ENCODE measurements at regions not wholly inside any gene's neighbourhood (a gene's known extent, or its start where the extent isn't known, plus 50 kb on each side); places are given as distances from the start of the nearest gene placed in this dataset.
A peak's percentile ranks its signal among the peaks of the same experiment; 100 is the strongest.

GRCh38 chr10:44326474-44327030 lies 58.3 kb downstream of the CXCL12 start:
- DNase-seq (ENCODE audit: low spot score in 2 of 2) (no peak), ATAC-seq (replicated peaks; ENCODE audit: extremely low read depth, poor library complexity, severe bottlenecking) (no peak)
- Mint-ChIP-seq H3K27ac (ENCODE audit: low read depth) (no peak overlapping the region), H3K9me3 (no peaks in the 10 kb centered on the region), H3K4me1 (no peaks in the 10 kb centered on the region), H3K36me3 (ENCODE audit: insufficient read depth) (peaks cover 1% of the 10 kb centered on the region), H3K27me3 (peaks cover 36% of the 10 kb centered on the region), H3K4me3 (no peak overlapping the region)

DNA sequence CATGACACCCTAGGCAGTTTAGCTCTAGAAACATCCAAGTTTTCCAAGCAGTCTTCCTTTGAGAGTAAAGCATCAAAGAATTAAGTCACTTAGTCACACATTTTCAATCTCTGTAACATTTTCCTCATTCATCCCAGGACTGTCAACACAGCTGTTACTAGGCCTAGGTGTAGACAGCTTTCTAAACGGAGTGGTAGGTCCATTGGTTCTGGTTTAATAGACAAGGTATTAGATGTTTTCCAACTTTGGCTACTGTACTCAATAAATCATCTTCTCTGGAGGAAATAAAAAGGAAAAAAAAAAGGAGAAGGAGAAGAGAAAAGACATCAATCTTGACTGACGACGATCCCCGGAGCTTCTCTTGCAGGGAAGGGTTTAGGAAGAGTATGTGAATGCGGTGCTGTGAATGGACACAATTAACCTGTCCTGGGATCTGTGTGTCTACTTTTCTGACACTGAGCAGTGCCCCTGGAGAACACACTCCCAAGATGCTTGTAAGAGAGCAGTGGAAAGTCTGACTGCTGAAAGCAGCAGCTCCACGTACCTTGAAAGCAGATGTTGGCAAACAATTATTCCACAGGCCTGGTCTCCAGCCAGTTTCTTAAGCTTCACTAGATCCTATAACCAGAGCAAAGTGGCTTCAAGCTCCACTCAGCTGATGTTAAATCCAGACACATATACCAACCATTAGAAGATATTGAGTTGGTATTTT lies 59.1 kb downstream of the CXCL12 start:
- DNase-seq (ENCODE audit: low spot score in 2 of 2), result no peak
- no peaks in the 10 kb centered on the region for H3K4me1 Mint-ChIP-seq
- no peak overlapping the region for H3K27ac Mint-ChIP-seq (ENCODE audit: low read depth)
- H3K9me3 Mint-ChIP-seq, result no peaks in the 10 kb centered on the region
- no peak overlapping the region for H3K4me3 Mint-ChIP-seq
- H3K27me3 Mint-ChIP-seq, result peaks cover 36% of the 10 kb centered on the region
- ATAC-seq (replicated peaks; ENCODE audit: extremely low read depth, poor library complexity, severe bottlenecking), result no peak
- peaks cover 1% of the 10 kb centered on the region for H3K36me3 Mint-ChIP-seq (ENCODE audit: insufficient read depth)

DNA sequence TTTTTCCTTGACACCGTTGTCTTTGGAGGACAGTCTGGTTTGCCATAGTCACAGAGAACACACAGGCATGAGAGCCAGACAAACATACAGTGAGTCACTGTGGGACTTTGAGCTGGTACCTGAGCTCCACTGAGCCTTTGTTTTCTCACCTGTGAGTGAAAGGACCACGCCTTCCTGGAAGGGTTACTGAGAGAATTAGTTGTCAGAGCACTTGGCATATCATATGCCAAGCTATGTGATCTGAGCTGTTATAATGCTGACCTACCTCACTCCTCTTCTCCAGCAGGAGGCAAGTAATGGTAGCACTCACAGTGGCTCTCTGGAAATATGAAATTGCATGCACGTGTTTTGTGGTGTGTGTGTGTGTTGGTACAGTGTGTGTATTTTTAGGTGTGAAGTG lies 59.7 kb downstream of the CXCL12 start:
- H3K9me3 Mint-ChIP-seq, result no peaks in the 10 kb centered on the region
- no peak overlapping the region for H3K27ac Mint-ChIP-seq (ENCODE audit: low read depth)
- ATAC-seq (replicated peaks; ENCODE audit: extremely low read depth, poor library complexity, severe bottlenecking) (no peak), DNase-seq (ENCODE audit: low spot score in 2 of 2) (no peak)
- H3K36me3 Mint-ChIP-seq (ENCODE audit: insufficient read depth), result peaks cover 1% of the 10 kb centered on the region
- H3K27me3 Mint-ChIP-seq, result peaks cover 36% of the 10 kb centered on the region
- no peaks in the 10 kb centered on the region for H3K4me1 Mint-ChIP-seq
- H3K4me3 Mint-ChIP-seq, result no peak overlapping the region

GRCh38 chr10:44323838-44324237 lies 61.1 kb downstream of the CXCL12 start:
- no peak overlapping the region for H3K4me3 Mint-ChIP-seq
- H3K9me3 Mint-ChIP-seq, result no peaks in the 10 kb centered on the region
- H3K27ac Mint-ChIP-seq (ENCODE audit: low read depth), result peak overlapping the region; percentile 29
- H3K27me3 Mint-ChIP-seq, result peaks cover 36% of the 10 kb centered on the region
- ATAC-seq (replicated peaks; ENCODE audit: extremely low read depth, poor library complexity, severe bottlenecking), result no peak
- peaks cover 1% of the 10 kb centered on the region for H3K36me3 Mint-ChIP-seq (ENCODE audit: insufficient read depth)
- DNase-seq (ENCODE audit: low spot score in 2 of 2), result no peak
- H3K4me1 Mint-ChIP-seq, result no peaks in the 10 kb centered on the region

- H3K9me3 Mint-ChIP-seq, result no peaks in the 10 kb centered on the region
- peaks cover 1% of the 10 kb centered on the region for H3K36me3 Mint-ChIP-seq (ENCODE audit: insufficient read depth)
- H3K4me1 Mint-ChIP-seq, result no peaks in the 10 kb centered on the region
- no peak overlapping the region for H3K27ac Mint-ChIP-seq (ENCODE audit: low read depth)
- peaks cover 36% of the 10 kb centered on the region for H3K27me3 Mint-ChIP-seq
- ATAC-seq (replicated peaks; ENCODE audit: extremely low read depth, poor library complexity, severe bottlenecking) (no peak), DNase-seq (ENCODE audit: low spot score in 2 of 2) (no peak)
- no peak overlapping the region for H3K4me3 Mint-ChIP-seq
These were observed 62.8 kb downstream of the CXCL12 start for GRCh38 chr10:44322137-44322536.

DNA sequence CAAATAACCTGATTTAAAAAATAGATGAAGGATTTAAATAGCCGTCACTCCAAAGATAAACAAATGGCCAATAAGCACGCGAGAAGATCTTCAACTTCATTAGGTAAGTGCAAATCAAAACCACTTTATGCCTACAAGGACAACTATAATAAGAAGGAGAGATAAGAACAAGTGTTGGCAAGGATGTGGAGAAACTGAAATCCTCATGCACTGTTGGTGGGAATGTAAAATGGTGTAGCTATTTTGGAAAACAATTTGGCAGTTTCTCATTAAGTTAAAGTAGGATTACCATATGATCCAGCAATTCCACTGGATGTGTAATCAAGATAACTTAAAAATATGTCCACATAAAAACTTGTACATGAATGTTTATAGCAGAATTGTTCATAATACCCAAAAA lies 64.1 kb downstream of the CXCL12 start:
- no peaks in the 10 kb centered on the region for H3K4me1 Mint-ChIP-seq
- ATAC-seq (replicated peaks; ENCODE audit: extremely low read depth, poor library complexity, severe bottlenecking) (no peak), DNase-seq (ENCODE audit: low spot score in 2 of 2) (no peak)
- peaks cover 1% of the 10 kb centered on the region for H3K36me3 Mint-ChIP-seq (ENCODE audit: insufficient read depth)
- no peak overlapping the region for H3K4me3 Mint-ChIP-seq
- H3K27me3 Mint-ChIP-seq, result peaks cover 26% of the 10 kb centered on the region
- H3K27ac Mint-ChIP-seq (ENCODE audit: low read depth), result no peak overlapping the region
- no peaks in the 10 kb centered on the region for H3K9me3 Mint-ChIP-seq

DNA sequence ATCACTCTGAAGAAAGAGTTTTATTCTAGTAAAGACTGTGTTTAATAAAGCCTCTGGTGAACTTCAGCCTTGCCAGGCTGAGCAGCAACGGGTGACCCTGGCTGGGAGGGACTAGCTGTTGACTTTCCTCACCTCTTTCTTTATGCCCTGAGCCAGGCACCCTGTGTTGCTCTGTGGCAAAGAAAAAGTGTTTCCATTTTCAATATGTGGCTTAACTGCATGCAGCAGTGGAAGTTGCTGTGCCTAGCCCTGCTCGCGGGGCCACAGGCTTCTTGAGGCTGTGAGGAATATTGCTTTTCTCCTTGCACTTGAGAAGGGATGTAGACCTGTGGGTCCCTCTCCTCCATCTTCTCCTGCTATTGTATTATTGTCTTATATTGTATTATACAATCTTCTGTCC lies 67.0 kb downstream of the CXCL12 start:
- peaks cover 15% of the 10 kb centered on the region for H3K27me3 Mint-ChIP-seq
- H3K27ac Mint-ChIP-seq (ENCODE audit: low read depth), result no peak overlapping the region
- H3K4me3 Mint-ChIP-seq, result no peak overlapping the region
- no peaks in the 10 kb centered on the region for H3K4me1 Mint-ChIP-seq
- DNase-seq (ENCODE audit: low spot score in 2 of 2) (no peak), ATAC-seq (replicated peaks; ENCODE audit: extremely low read depth, poor library complexity, severe bottlenecking) (no peak)
- H3K36me3 Mint-ChIP-seq (ENCODE audit: insufficient read depth), result no peaks in the 10 kb centered on the region
- no peaks in the 10 kb centered on the region for H3K9me3 Mint-ChIP-seq

GRCh38 chr10:44316922-44317215 lies 68.0 kb downstream of the CXCL12 start:
- Mint-ChIP-seq H3K4me3 (no peak overlapping the region), H3K4me1 (peaks cover under 1% of the 10 kb centered on the region), H3K36me3 (ENCODE audit: insufficient read depth) (no peaks in the 10 kb centered on the region), H3K9me3 (no peaks in the 10 kb centered on the region), H3K27ac (ENCODE audit: low read depth) (no peak overlapping the region), H3K27me3 (peaks cover 8% of the 10 kb centered on the region)
- DNase-seq (ENCODE audit: low spot score in 2 of 2) (no peak), ATAC-seq (replicated peaks; ENCODE audit: extremely low read depth, poor library complexity, severe bottlenecking) (no peak)

DNA sequence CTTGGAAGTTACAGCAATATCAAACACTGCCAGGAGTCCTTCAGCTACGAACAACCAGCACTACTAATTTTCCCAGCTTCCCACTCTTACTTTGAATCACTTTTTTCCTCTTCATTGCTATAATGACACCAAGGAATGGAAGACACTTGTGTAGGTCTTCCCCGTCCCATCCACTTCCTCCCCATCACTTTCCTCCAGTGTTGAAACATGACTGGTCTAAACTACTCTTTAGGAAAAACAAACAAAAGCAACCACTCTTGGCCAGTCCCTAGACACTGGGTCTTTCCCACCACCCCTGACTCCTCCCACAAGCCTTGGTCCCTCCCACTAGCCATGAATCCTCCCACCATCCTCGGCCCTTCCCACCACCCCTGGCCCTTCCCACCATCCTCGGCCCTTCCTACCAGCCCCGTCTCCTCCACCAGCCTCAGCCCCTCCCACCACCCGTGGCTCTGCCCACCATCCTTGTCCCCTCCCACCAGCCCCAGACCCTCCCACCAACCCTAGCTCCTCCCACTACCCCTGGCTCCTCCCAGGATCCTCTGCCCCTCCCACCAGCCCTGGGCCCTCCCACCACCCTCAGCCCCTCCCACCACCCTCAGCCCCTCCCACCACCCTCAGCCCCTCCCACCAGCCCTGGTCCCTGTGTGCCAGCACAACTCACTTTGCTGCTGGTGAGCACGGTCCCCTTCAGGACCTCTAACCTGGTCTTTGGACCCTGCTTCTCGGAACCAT lies 68.5 kb downstream of the CXCL12 start:
- no peak for DNase-seq (ENCODE audit: low spot score in 2 of 2)
- Mint-ChIP-seq H3K27me3 (peaks cover 8% of the 10 kb centered on the region), H3K4me3 (no peak overlapping the region), H3K9me3 (no peaks in the 10 kb centered on the region), H3K4me1 (peaks cover 6% of the 10 kb centered on the region), H3K36me3 (ENCODE audit: insufficient read depth) (peaks cover 2% of the 10 kb centered on the region), H3K27ac (ENCODE audit: low read depth) (no peak overlapping the region)
- no peak for ATAC-seq (replicated peaks; ENCODE audit: extremely low read depth, poor library complexity, severe bottlenecking)

GRCh38 chr10:44314802-44315460 lies 70.0 kb downstream of the CXCL12 start:
- Mint-ChIP-seq H3K36me3 (ENCODE audit: insufficient read depth) (peaks cover 10% of the 10 kb centered on the region), H3K4me3 (no peak overlapping the region), H3K4me1 (peaks cover 16% of the 10 kb centered on the region), H3K27ac (ENCODE audit: low read depth) (no peak overlapping the region), H3K27me3 (peaks cover 8% of the 10 kb centered on the region), H3K9me3 (no peaks in the 10 kb centered on the region)
- ATAC-seq (replicated peaks; ENCODE audit: extremely low read depth, poor library complexity, severe bottlenecking), result no peak
- DNase-seq (ENCODE audit: low spot score in 2 of 2), result no peak

DNA sequence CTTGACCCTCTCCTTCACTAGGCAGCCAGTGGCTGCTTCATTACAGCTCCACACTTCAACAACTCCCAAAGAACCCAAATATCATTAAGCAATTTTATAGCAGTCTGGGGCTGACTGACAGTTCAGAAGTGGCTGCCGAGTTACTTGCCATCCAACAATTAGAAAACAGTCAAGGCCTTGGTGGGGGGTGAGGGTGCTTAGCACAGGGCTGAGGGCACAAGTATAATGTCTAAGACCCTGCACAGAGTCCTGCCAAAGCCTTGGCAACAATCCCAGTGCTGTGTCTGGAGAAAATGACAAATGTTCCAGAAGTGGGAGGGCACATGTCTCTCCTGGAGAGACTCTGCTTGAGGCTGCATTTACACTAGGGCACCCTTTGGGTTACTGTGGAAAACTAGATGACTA lies 71.1 kb downstream of the CXCL12 start:
- no peak for ATAC-seq (replicated peaks; ENCODE audit: extremely low read depth, poor library complexity, severe bottlenecking)
- no peak overlapping the region for H3K4me3 Mint-ChIP-seq
- no peaks in the 10 kb centered on the region for H3K9me3 Mint-ChIP-seq
- peaks cover 8% of the 10 kb centered on the region for H3K27me3 Mint-ChIP-seq
- peaks cover 18% of the 10 kb centered on the region for H3K4me1 Mint-ChIP-seq
- H3K36me3 Mint-ChIP-seq (ENCODE audit: insufficient read depth), result peaks cover 10% of the 10 kb centered on the region
- H3K27ac Mint-ChIP-seq (ENCODE audit: low read depth), result no peak overlapping the region
- no peak for DNase-seq (ENCODE audit: low spot score in 2 of 2)

- H3K9me3 Mint-ChIP-seq, result no peaks in the 10 kb centered on the region
- no peak overlapping the region for H3K27ac Mint-ChIP-seq (ENCODE audit: low read depth)
- peaks cover 10% of the 10 kb centered on the region for H3K36me3 Mint-ChIP-seq (ENCODE audit: insufficient read depth)
- DNase-seq (ENCODE audit: low spot score in 2 of 2), result no peak
- ATAC-seq (replicated peaks; ENCODE audit: extremely low read depth, poor library complexity, severe bottlenecking), result no peak
- H3K4me1 Mint-ChIP-seq, result peaks cover 22% of the 10 kb centered on the region
- H3K4me3 Mint-ChIP-seq, result no peak overlapping the region
- H3K27me3 Mint-ChIP-seq, result peaks cover 8% of the 10 kb centered on the region
These were observed 72.5 kb downstream of the CXCL12 start for GRCh38 chr10:44312401-44312800.
